ENCODE measurements at regions not wholly inside any gene's neighbourhood (a gene's known extent, or its start where the extent isn't known, plus 50 kb on each side); places are given as distances from the start of the nearest gene placed in this dataset.
"Not testable (repeated sequence)": the region's sequence is repeated elsewhere in the genome, so short reads cannot be mapped to it uniquely, and the experiment has no call there.

- no peak overlapping the region for H3K4me3 ChIP-seq (ENCODE audit: low read depth, poor library complexity, severe bottlenecking)
- TF ChIP-seq POLR2A (IDR thresholded peaks at IDR 0.05), result no peak
- TF ChIP-seq, protein P1, sequence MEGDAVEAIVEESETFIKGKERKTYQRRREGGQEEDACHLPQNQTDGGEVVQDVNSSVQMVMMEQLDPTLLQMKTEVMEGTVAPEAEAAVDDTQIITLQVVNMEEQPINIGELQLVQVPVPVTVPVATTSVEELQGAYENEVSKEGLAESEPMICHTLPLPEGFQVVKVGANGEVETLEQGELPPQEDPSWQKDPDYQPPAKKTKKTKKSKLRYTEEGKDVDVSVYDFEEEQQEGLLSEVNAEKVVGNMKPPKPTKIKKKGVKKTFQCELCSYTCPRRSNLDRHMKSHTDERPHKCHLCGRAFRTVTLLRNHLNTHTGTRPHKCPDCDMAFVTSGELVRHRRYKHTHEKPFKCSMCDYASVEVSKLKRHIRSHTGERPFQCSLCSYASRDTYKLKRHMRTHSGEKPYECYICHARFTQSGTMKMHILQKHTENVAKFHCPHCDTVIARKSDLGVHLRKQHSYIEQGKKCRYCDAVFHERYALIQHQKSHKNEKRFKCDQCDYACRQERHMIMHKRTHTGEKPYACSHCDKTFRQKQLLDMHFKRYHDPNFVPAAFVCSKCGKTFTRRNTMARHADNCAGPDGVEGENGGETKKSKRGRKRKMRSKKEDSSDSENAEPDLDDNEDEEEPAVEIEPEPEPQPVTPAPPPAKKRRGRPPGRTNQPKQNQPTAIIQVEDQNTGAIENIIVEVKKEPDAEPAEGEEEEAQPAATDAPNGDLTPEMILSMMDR (IDR thresholded peaks at IDR 0.05), result no peak
- intact Hi-C loops (cut with DNase I; ENCODE audit: low total_unique reads), result no loop called here
- 82 to 83% methylated on average over 5 of the region's 5 CpGs for WGBS, 2 donors
- DNase-seq (ENCODE audit: low spot score in 2 of 2), result no peak
Measured at GRCh38 chr1:60841116-60842046, 241.0 kb upstream of the NFIA start.

- 95 to 98% methylated on average over 2 of the region's 2 CpGs for WGBS, 2 donors
- intact Hi-C loops (cut with DNase I; ENCODE audit: low total_unique reads); DNase-seq (ENCODE audit: low spot score in 2 of 2); H3K4me3 ChIP-seq (ENCODE audit: low read depth, poor library complexity, severe bottlenecking): not testable (repeated sequence)
Measured at GRCh38 chr1:60840476-60840875, 241.9 kb upstream of the NFIA start.

DNA sequence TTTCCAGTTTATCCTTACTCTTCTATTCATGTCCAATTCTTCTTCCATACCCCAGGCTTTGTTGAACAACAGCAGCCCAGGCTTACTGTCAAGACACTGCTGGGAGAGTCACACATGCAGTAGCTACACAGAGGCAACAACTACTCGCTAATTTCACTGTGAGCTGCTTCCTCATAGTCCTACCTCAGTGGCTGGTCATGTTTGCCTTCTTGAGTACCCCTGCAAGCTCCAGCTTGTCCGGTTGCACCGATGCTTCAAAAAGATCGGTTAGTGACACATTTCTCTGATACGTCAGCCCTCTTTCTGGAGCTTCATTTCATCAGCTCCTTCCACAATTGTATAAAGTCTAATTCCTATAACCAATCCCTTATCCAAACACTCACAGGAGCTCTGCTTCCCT is 246.7 kb upstream of the NFIA start:
- TF ChIP-seq POLR2A (IDR thresholded peaks at IDR 0.05), result no peak
- TF ChIP-seq, protein P1 (IDR thresholded peaks at IDR 0.05), result no peak
- DNase-seq (ENCODE audit: low spot score in 2 of 2), result no peak
- WGBS, 2 donors, result 54 to 62% methylated on average over 5 of the region's 5 CpGs
- H3K4me3 ChIP-seq (ENCODE audit: low read depth, poor library complexity, severe bottlenecking), result no peak overlapping the region
- intact Hi-C loops (cut with DNase I; ENCODE audit: low total_unique reads), result no loop called here

DNA sequence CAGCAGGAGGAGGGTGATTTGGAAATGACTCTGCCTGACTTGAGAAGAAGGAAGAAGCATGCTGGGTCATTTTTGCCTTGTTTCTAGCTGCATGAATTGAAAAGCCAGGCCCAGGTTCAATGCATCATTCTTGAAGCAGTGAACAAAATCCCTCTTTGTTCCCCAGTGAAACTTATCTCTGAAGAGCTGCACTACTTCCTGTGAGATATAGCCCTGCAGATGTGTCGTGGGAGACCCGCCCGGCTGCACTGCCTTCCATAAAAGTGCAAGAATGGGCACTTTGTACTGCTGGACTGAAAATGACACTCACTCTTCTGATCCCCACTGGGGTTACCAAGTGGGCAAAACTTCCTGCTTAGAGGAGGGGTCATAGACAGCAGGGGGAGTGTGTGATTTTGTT is 249.2 kb upstream of the NFIA start:
- no peak for DNase-seq (ENCODE audit: low spot score in 2 of 2)
- WGBS, 2 donors, result 44 to 65% methylated on average over 3 of the region's 3 CpGs
- no peak overlapping the region for H3K4me3 ChIP-seq (ENCODE audit: low read depth, poor library complexity, severe bottlenecking)
- intact Hi-C loops (cut with DNase I; ENCODE audit: low total_unique reads), result no loop called here
- TF ChIP-seq POLR2A (IDR thresholded peaks at IDR 0.05), result no peak
- TF ChIP-seq, protein P1 (IDR thresholded peaks at IDR 0.05), result no peak

DNA sequence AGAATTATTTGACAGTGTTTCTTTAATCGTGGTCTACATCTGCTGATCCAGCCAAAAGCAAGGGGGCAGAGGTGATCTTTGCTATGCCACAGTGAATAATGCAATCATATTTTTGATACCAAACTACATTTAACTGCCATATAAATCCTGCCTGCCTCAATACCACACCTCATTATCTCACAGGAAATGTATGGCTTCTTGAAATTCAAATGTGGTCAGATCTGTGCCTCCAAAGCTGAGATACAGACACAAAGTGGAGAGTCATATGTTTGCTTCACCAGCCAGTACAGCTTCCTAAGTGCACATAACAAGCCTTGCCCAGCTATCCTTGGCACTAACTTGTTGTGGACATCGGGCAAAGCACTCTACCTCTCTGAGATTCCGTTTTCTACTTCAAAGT is 250.0 kb upstream of the NFIA start:
- no peak for DNase-seq (ENCODE audit: low spot score in 2 of 2)
- no peak for TF ChIP-seq POLR2A (IDR thresholded peaks at IDR 0.05)
- TF ChIP-seq, protein P1 (IDR thresholded peaks at IDR 0.05), result no peak
- intact Hi-C loops (cut with DNase I; ENCODE audit: low total_unique reads), result no loop called here
- 76 to 83% methylated on average over 3 of the region's 3 CpGs for WGBS, 2 donors
- H3K4me3 ChIP-seq (ENCODE audit: low read depth, poor library complexity, severe bottlenecking), result no peak overlapping the region

DNA sequence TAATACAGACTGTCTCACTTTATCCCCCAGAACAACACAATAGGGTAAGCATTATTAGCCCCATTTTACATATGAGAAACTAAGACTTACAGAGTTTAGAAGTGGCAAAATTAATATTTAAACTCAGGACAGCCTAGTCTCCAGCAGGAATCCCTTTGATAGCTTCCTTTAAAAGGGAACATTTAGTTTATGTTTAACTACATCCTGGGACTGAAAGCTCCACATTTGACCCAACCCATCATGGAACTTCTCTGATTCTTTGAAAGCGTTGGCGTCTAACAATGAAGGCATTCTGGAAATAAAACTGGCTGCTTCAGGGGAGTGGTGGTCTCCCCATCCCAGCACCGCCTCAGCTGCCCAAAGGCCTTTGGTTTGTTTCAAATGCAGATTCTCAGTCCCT is 250.6 kb upstream of the NFIA start:
- 94 to 96% methylated on average over 3 of the region's 3 CpGs for WGBS, 2 donors
- intact Hi-C loops (cut with DNase I; ENCODE audit: low total_unique reads), result no loop called here
- TF ChIP-seq, protein P1 (IDR thresholded peaks at IDR 0.05), result no peak
- no peak for TF ChIP-seq POLR2A (IDR thresholded peaks at IDR 0.05)
- DNase-seq (ENCODE audit: low spot score in 2 of 2), result no peak
- no peak overlapping the region for H3K4me3 ChIP-seq (ENCODE audit: low read depth, poor library complexity, severe bottlenecking)

All from lower leg skin (tissue), 4 donors.